MM.1S (cell line): ENCODE measurements at regions not wholly inside any gene's neighbourhood (a gene's known extent, or its start where the extent isn't known, plus 50 kb on each side); places are given as distances from the start of the nearest gene placed in this dataset.
A peak's percentile ranks its signal among the peaks of the same experiment; 100 is the strongest.

Source experiments
- DNase-seq: peaks from one replicate; pipeline ENCODE4 v3.0.0-alpha.2; 2015
- H2AFZ ChIP-seq: fragments of 300-600 bp; sonication (generic); 2 replicates; pipeline ENCODE4 v1.6.0; 2016; ENCODE audit warnings: antibody characterized with exemption, low read length
- H3F3A ChIP-seq: fragments of 300-600 bp; sonication (generic); 2 replicates; pipeline ENCODE4 v1.6.1; 2016; ENCODE audit warnings: mild to moderate bottlenecking, antibody characterized with exemption, low read length, moderate library complexity, mixed read lengths; ENCODE audit not compliant: insufficient read depth
- H3K27ac ChIP-seq: fragments of 300-600 bp; sonication (generic); 2 replicates; pipeline ENCODE4 v1.5.1; 2016; ENCODE audit warnings: mild to moderate bottlenecking, low read length
- H3K27me3 ChIP-seq: fragments of 300-600 bp; sonication (generic); replicated peaks from 2 replicates; pipeline ENCODE4 v1.6.0; 2016; ENCODE audit warnings: low read length; ENCODE audit not compliant: insufficient read depth
- H3K36me3 ChIP-seq: fragments of 300-600 bp; sonication (generic); replicated peaks from 2 replicates; pipeline ENCODE4 v1.6.1; 2016; ENCODE audit warnings: mild to moderate bottlenecking, low read length, mixed read lengths; ENCODE audit not compliant: insufficient read depth
- H3K4me1 ChIP-seq: fragments of 300-600 bp; sonication (generic); 2 replicates; pipeline ENCODE4 v1.6.1; 2016; ENCODE audit warnings: low read length, mixed read lengths
- H3K4me2 ChIP-seq: fragments of 300-600 bp; sonication (generic); 2 replicates; pipeline ENCODE4 v1.6.0; 2016; ENCODE audit warnings: low read depth, low read length
- H3K4me3 ChIP-seq: fragments of 300-600 bp; sonication (generic); 2 replicates; pipeline ENCODE4 v1.5.1; 2016; ENCODE audit warnings: low read length, mixed read lengths
- H3K79me2 ChIP-seq: fragments of 300-600 bp; sonication (generic); 2 replicates; pipeline ENCODE4 v1.6.1; 2016; ENCODE audit warnings: mixed run types, low read length, mixed read lengths
- H3K9ac ChIP-seq: fragments of 300-600 bp; sonication (generic); 2 replicates; pipeline ENCODE4 v1.6.1; 2016; ENCODE audit warnings: low read length, mixed read lengths
- H3K9me2 ChIP-seq: fragments of 300-600 bp; sonication (generic); replicated peaks from 2 replicates; pipeline ENCODE4 v1.6.1; 2016; ENCODE audit warnings: mild to moderate bottlenecking, low read length, mixed read lengths; ENCODE audit not compliant: insufficient read depth
- H3K9me3 ChIP-seq: fragments of 300-600 bp; sonication (generic); replicated peaks from 2 replicates; pipeline ENCODE4 v1.6.1; 2016; ENCODE audit warnings: mild to moderate bottlenecking, low read length, mixed read lengths; ENCODE audit not compliant: insufficient read depth
- H4K20me1 ChIP-seq: fragments of 300-600 bp; sonication (generic); 2 replicates; pipeline ENCODE4 v1.6.1; 2016; ENCODE audit warnings: mild to moderate bottlenecking, low read length, moderate library complexity, mixed read lengths; ENCODE audit not compliant: insufficient read depth
- CTCF ChIP-seq: fragments of 300-600 bp; sonication (generic); IDR thresholded peaks from 2 replicates; pipeline ENCODE4 v1.5.1; 2016; ENCODE audit warnings: antibody characterized with exemption, low read length, mixed read lengths
- EZH2 ChIP-seq: fragments of 300-600 bp; sonication (generic); optimal IDR thresholded peaks from 2 replicates; pipeline ENCODE3; 2017; ENCODE audit warnings: low read depth, mild to moderate bottlenecking, antibody characterized with exemption, low read length, mixed read lengths
- EZH2phosphoT487 ChIP-seq: fragments of 300-600 bp; sonication (generic); IDR thresholded peaks from 2 replicates; pipeline ENCODE4 v1.6.1; 2018; ENCODE audit warnings: antibody characterized with exemption, low read length

- Histone ChIP-seq H3K36me3 (no peaks in the 10 kb centered on the region), H4K20me1 (no peaks in the 10 kb centered on the region), H3K27me3 (no peaks in the 10 kb centered on the region), H3K4me3 (no peak overlapping the region; the same call in 1 of the 2 replicates), H2AFZ (peak overlapping the region; percentile 65), H3K4me1 (peaks cover 44% of the 10 kb centered on the region), H3K4me2 (peak overlapping the region; percentile 51), H3K9ac (no peak overlapping the region), H3K27ac (no peak overlapping the region), H3K79me2 (no peaks in the 10 kb centered on the region), H3K9me2 (no peaks in the 10 kb centered on the region), H3K9me3 (no peaks in the 10 kb centered on the region), H3F3A (peaks cover 15% of the 10 kb centered on the region)
- DNase-seq, result peak; percentile 85
- TF ChIP-seq EZH2, result no peak
- peak; percentile 90 for TF ChIP-seq CTCF
Observed at GRCh38 chr6:87929843-87930288, 117.8 kb upstream of the SPACA1 start.

DNA sequence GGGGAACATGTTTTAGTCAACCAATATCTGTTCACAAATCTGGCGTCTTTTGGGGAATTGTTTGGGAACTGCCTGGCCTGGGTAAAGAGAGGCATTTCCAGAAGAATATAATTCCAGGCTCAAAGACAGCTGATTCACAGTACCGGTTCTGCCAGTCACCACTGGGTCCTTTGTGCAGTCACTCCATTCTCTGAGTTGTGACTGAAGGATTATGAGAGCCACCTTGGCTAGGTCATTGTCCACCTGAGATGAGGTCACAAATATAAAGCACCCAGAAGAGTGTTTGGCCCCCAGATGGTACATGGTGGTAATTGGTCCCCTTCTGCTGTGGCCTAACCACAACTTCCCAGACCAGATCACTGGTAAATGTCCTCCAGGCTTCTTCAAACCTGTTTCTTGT, 121.0 kb upstream of the SPACA1 start:
- Histone ChIP-seq H3K4me1 (peaks cover 75% of the 10 kb centered on the region), H3K36me3 (no peaks in the 10 kb centered on the region), H3K4me3 (no peak overlapping the region), H3K27ac (peak overlapping the region; percentile 97), H3K9me2 (no peaks in the 10 kb centered on the region), H3K79me2 (no peaks in the 10 kb centered on the region), H2AFZ (no peak overlapping the region), H3K9ac (0 out of 2 replicates have a peak overlapping the region, but pooled peaks have one; percentile 40), H4K20me1 (no peaks in the 10 kb centered on the region), H3F3A (peaks cover 33% of the 10 kb centered on the region), H3K27me3 (no peaks in the 10 kb centered on the region), H3K4me2 (no peak overlapping the region), H3K9me3 (no peaks in the 10 kb centered on the region)
- TF ChIP-seq EZH2 (no peak), EZH2phosphoT487 (no peak), CTCF (no peak)
- DNase-seq, result no peak

DNA sequence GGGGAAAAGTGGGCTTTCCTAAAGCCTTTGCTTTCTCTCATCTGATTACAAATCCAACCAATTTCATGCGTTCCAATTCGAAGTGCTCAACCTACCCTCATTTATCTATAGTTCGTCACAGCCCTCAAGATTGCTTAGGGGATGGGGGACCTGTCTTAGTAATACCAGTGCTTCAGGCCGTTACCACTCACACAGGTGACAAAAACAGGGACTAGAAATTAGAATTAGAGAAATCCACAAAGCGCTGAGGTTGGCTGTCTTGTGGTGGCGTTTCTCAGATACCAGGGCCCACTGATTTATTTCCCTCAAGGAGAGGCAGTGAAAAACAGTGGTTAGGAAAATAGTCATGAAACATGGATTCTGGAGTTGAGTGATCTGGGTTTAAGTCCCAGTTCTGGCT, 121.6 kb upstream of the SPACA1 start:
- Histone ChIP-seq H3F3A (peaks cover 33% of the 10 kb centered on the region), H3K4me2 (peak overlapping the region; percentile 80), H3K79me2 (no peaks in the 10 kb centered on the region), H3K4me3 (no peak overlapping the region), H3K4me1 (peaks cover 82% of the 10 kb centered on the region), H3K27me3 (no peaks in the 10 kb centered on the region), H4K20me1 (no peaks in the 10 kb centered on the region), H3K9ac (peak overlapping the region; percentile 40), H3K36me3 (no peaks in the 10 kb centered on the region), H2AFZ (no peak overlapping the region), H3K9me3 (no peaks in the 10 kb centered on the region), H3K9me2 (no peaks in the 10 kb centered on the region), H3K27ac (peak overlapping the region; percentile 97)
- TF ChIP-seq CTCF, result no peak
- DNase-seq, result peak; percentile 57
